ENCODE measurements at regions not wholly inside any gene's neighbourhood (a gene's known extent, or its start where the extent isn't known, plus 50 kb on each side); places are given as distances from the start of the nearest gene placed in this dataset.

GRCh38 chr10:125273023-125273422 lies 112.7 kb upstream of the CTBP2 start:
- DNase-seq: no peak
- no peaks in the 10 kb centered on the region for H3K27me3 Mint-ChIP-seq

GRCh38 chr10:125269716-125270115 lies 109.4 kb upstream of the CTBP2 start:
- Mint-ChIP-seq H3K27ac (no peak overlapping the region), H3K4me3 (no peak overlapping the region)

More at GRCh38 chr10:125273023-125273422, 112.7 kb upstream of the CTBP2 start:
- Mint-ChIP-seq H3K4me3 (no peak overlapping the region), H3K9me3 (peaks cover 4% of the 10 kb centered on the region), H3K27ac (no peak overlapping the region), H3K36me3 (ENCODE audit: low read depth) (no peaks in the 10 kb centered on the region), H3K4me1 (no peaks in the 10 kb centered on the region)
- ATAC-seq: no peak

GRCh38 chr10:125266966-125267365 lies 106.6 kb upstream of the CTBP2 start:
- peaks cover 4% of the 10 kb centered on the region for H3K27me3 Mint-ChIP-seq
- peaks cover 5% of the 10 kb centered on the region for H3K9me3 Mint-ChIP-seq
- DNase-seq (no peak), ATAC-seq (no peak)
- no peak overlapping the region for H3K27ac Mint-ChIP-seq
- H3K36me3 Mint-ChIP-seq (ENCODE audit: low read depth): no peaks in the 10 kb centered on the region
- H3K4me1 Mint-ChIP-seq: no peaks in the 10 kb centered on the region
- H3K4me3 Mint-ChIP-seq: no peak overlapping the region

More at GRCh38 chr10:125269716-125270115, 109.4 kb upstream of the CTBP2 start:
- peaks cover 2% of the 10 kb centered on the region for H3K27me3 Mint-ChIP-seq
- no peaks in the 10 kb centered on the region for H3K9me3 Mint-ChIP-seq
- no peak for DNase-seq
- no peak for ATAC-seq
- H3K4me1 Mint-ChIP-seq: no peaks in the 10 kb centered on the region
- H3K36me3 Mint-ChIP-seq (ENCODE audit: low read depth): no peaks in the 10 kb centered on the region

- peaks cover 5% of the 10 kb centered on the region for H3K27me3 Mint-ChIP-seq
- DNase-seq (no peak), ATAC-seq (no peak)
Measured at GRCh38 chr10:125266541-125266940, 106.2 kb upstream of the CTBP2 start.

GRCh38 chr10:125265579-125265955 lies 105.2 kb upstream of the CTBP2 start:
- no peak for ATAC-seq

More at GRCh38 chr10:125266541-125266940, 106.2 kb upstream of the CTBP2 start:
- H3K4me3 Mint-ChIP-seq: no peak overlapping the region
- H3K36me3 Mint-ChIP-seq (ENCODE audit: low read depth): no peaks in the 10 kb centered on the region
- H3K9me3 Mint-ChIP-seq: peaks cover 5% of the 10 kb centered on the region
- H3K27ac Mint-ChIP-seq: no peak overlapping the region
- no peaks in the 10 kb centered on the region for H3K4me1 Mint-ChIP-seq

GRCh38 chr10:125264757-125265578 lies 104.6 kb upstream of the CTBP2 start:
- H3K4me1 Mint-ChIP-seq: no peaks in the 10 kb centered on the region
- peaks cover 9% of the 10 kb centered on the region for H3K9me3 Mint-ChIP-seq
- DNase-seq: no peak
- no peaks in the 10 kb centered on the region for H3K36me3 Mint-ChIP-seq (ENCODE audit: low read depth)
- peaks cover 5% of the 10 kb centered on the region for H3K27me3 Mint-ChIP-seq
- no peak overlapping the region for H3K4me3 Mint-ChIP-seq
- ATAC-seq: no peak
- no peak overlapping the region for H3K27ac Mint-ChIP-seq

More at GRCh38 chr10:125265579-125265955, 105.2 kb upstream of the CTBP2 start:
- no peaks in the 10 kb centered on the region for H3K4me1 Mint-ChIP-seq
- DNase-seq: no peak
- H3K36me3 Mint-ChIP-seq (ENCODE audit: low read depth): no peaks in the 10 kb centered on the region
- no peak overlapping the region for H3K27ac Mint-ChIP-seq
- no peak overlapping the region for H3K4me3 Mint-ChIP-seq
- peaks cover 9% of the 10 kb centered on the region for H3K9me3 Mint-ChIP-seq
- peaks cover 5% of the 10 kb centered on the region for H3K27me3 Mint-ChIP-seq

- no peaks in the 10 kb centered on the region for H3K36me3 Mint-ChIP-seq (ENCODE audit: low read depth)
- ATAC-seq (no peak), DNase-seq (no peak)
Measured at GRCh38 chr10:125264091-125264490, 103.7 kb upstream of the CTBP2 start.

GRCh38 chr10:125263551-125263950 lies 103.2 kb upstream of the CTBP2 start:
- Mint-ChIP-seq H3K9me3 (peaks cover 9% of the 10 kb centered on the region), H3K4me3 (no peak overlapping the region), H3K27ac (no peak overlapping the region), H3K4me1 (no peaks in the 10 kb centered on the region), H3K27me3 (peaks cover 5% of the 10 kb centered on the region), H3K36me3 (ENCODE audit: low read depth) (no peaks in the 10 kb centered on the region)
- no peak for ATAC-seq
- no peak for DNase-seq

More at GRCh38 chr10:125264091-125264490, 103.7 kb upstream of the CTBP2 start:
- H3K27ac Mint-ChIP-seq: no peak overlapping the region
- peaks cover 5% of the 10 kb centered on the region for H3K27me3 Mint-ChIP-seq
- no peak overlapping the region for H3K4me3 Mint-ChIP-seq
- peaks cover 9% of the 10 kb centered on the region for H3K9me3 Mint-ChIP-seq
- no peaks in the 10 kb centered on the region for H3K4me1 Mint-ChIP-seq

GRCh38 chr10:125262920-125263319 lies 102.6 kb upstream of the CTBP2 start:
- Mint-ChIP-seq H3K9me3 (peaks cover 9% of the 10 kb centered on the region), H3K27ac (no peak overlapping the region), H3K27me3 (peaks cover 5% of the 10 kb centered on the region), H3K36me3 (ENCODE audit: low read depth) (no peaks in the 10 kb centered on the region), H3K4me3 (no peak overlapping the region), H3K4me1 (no peaks in the 10 kb centered on the region)
- ATAC-seq (no peak), DNase-seq (no peak)

- ATAC-seq (no peak), DNase-seq (no peak)
- Mint-ChIP-seq H3K9me3 (peaks cover 9% of the 10 kb centered on the region), H3K4me1 (no peaks in the 10 kb centered on the region), H3K4me3 (no peak overlapping the region), H3K27ac (no peak overlapping the region), H3K27me3 (peaks cover 5% of the 10 kb centered on the region), H3K36me3 (ENCODE audit: low read depth) (no peaks in the 10 kb centered on the region)
Measured at GRCh38 chr10:125262409-125262808, 102.0 kb upstream of the CTBP2 start.

- H3K4me1 Mint-ChIP-seq: no peaks in the 10 kb centered on the region
- no peak overlapping the region for H3K27ac Mint-ChIP-seq
- ATAC-seq: peak; percentile 66
- no peak overlapping the region for H3K4me3 Mint-ChIP-seq
- no peaks in the 10 kb centered on the region for H3K36me3 Mint-ChIP-seq (ENCODE audit: low read depth)
- peaks cover 9% of the 10 kb centered on the region for H3K9me3 Mint-ChIP-seq
- H3K27me3 Mint-ChIP-seq: peaks cover 5% of the 10 kb centered on the region
- DNase-seq: no peak
Measured at GRCh38 chr10:125261491-125262186, 101.3 kb upstream of the CTBP2 start.

GRCh38 chr10:125260260-125260659 lies 99.9 kb upstream of the CTBP2 start:
- no peak overlapping the region for H3K4me3 Mint-ChIP-seq
- peaks cover 4% of the 10 kb centered on the region for H3K27me3 Mint-ChIP-seq
- H3K4me1 Mint-ChIP-seq: no peaks in the 10 kb centered on the region
- no peaks in the 10 kb centered on the region for H3K36me3 Mint-ChIP-seq (ENCODE audit: low read depth)
- H3K9me3 Mint-ChIP-seq: peaks cover 9% of the 10 kb centered on the region
- no peak overlapping the region for H3K27ac Mint-ChIP-seq
- ATAC-seq (no peak), DNase-seq (no peak)

GRCh38 chr10:125259651-125260050 lies 99.3 kb upstream of the CTBP2 start:
- no peaks in the 10 kb centered on the region for H3K36me3 Mint-ChIP-seq (ENCODE audit: low read depth)
- H3K27me3 Mint-ChIP-seq: peaks cover 3% of the 10 kb centered on the region
- ATAC-seq (no peak), DNase-seq (no peak)
- H3K27ac Mint-ChIP-seq: no peak overlapping the region
- no peak overlapping the region for H3K4me3 Mint-ChIP-seq
- H3K9me3 Mint-ChIP-seq: peaks cover 9% of the 10 kb centered on the region
- H3K4me1 Mint-ChIP-seq: no peaks in the 10 kb centered on the region

GRCh38 chr10:125258676-125259075 lies 98.3 kb upstream of the CTBP2 start:
- Mint-ChIP-seq H3K4me1 (no peaks in the 10 kb centered on the region), H3K36me3 (ENCODE audit: low read depth) (no peaks in the 10 kb centered on the region), H3K27me3 (peaks cover 3% of the 10 kb centered on the region), H3K4me3 (no peak overlapping the region), H3K9me3 (peaks cover 13% of the 10 kb centered on the region), H3K27ac (no peak overlapping the region)
- ATAC-seq (no peak), DNase-seq (no peak)

- peaks cover 19% of the 10 kb centered on the region for H3K9me3 Mint-ChIP-seq
- no peak overlapping the region for H3K4me3 Mint-ChIP-seq
- ATAC-seq: no peak
- no peak overlapping the region for H3K27ac Mint-ChIP-seq
- DNase-seq: no peak
- H3K27me3 Mint-ChIP-seq: peaks cover 6% of the 10 kb centered on the region
- H3K36me3 Mint-ChIP-seq (ENCODE audit: low read depth): no peaks in the 10 kb centered on the region
- no peaks in the 10 kb centered on the region for H3K4me1 Mint-ChIP-seq
Measured at GRCh38 chr10:125257521-125258108, 97.3 kb upstream of the CTBP2 start.
